ENCODE measurements at regions not wholly inside any gene's neighbourhood (a gene's known extent, or its start where the extent isn't known, plus 50 kb on each side); places are given as distances from the start of the nearest gene placed in this dataset.

GRCh38 chr10:21298701-21299100, 226.8 kb downstream of the SKIDA1 start:
- Histone ChIP-seq H3K4ac (ENCODE audit: low read depth in 1 of 2, low read length in 2 of 2) (no peak overlapping the region), H3K79me1 (replicated peaks; ENCODE audit: low read length, poor library complexity, severe bottlenecking) (no peaks in the 10 kb centered on the region), H4K8ac (ENCODE audit: low read length) (no peak overlapping the region), H3K36me3 (ENCODE audit: control insufficient read depth in 1 of 2, insufficient read depth in 2 of 2, low read depth in 1 of 2, low read length in 2 of 2) (no peaks in the 10 kb centered on the region), H2BK120ac (ENCODE audit: low read depth, low read length) (no peak overlapping the region), H3K18ac (ENCODE audit: low read depth in 1 of 2, low read length in 2 of 2) (no peak overlapping the region), H3K4me3 (ENCODE audit: insufficient read depth in 1 of 2, low read depth in 1 of 2, low read length in 2 of 2) (no peak overlapping the region), H3K9me3 (ENCODE audit: control insufficient read depth, low read length) (no peaks in the 10 kb centered on the region), H2BK12ac (ENCODE audit: low read length in 2 of 2) (no peak overlapping the region), H3K4me1 (ENCODE audit: control insufficient read depth, insufficient read depth, low read depth, low read length) (peaks cover 9% of the 10 kb centered on the region), H3K27me3 (ENCODE audit: control insufficient read depth in 1 of 2, insufficient read depth in 1 of 2, low read length in 2 of 2) (no peaks in the 10 kb centered on the region), H3K4me2 (ENCODE audit: low read length, poor library complexity, severe bottlenecking) (no peak overlapping the region), H3K14ac (ENCODE audit: low read length in 2 of 2) (no peak overlapping the region), H2BK15ac (ENCODE audit: low read depth, poor library complexity, severe bottlenecking) (no peak overlapping the region), H4K91ac (ENCODE audit: low read length) (no peak overlapping the region), H2AK5ac (ENCODE audit: low read length, severe bottlenecking) (no peak overlapping the region), H2AFZ (ENCODE audit: low read depth, low read length) (no peak overlapping the region), H2BK5ac (ENCODE audit: low read depth, low read length, poor library complexity, severe bottlenecking) (no peak overlapping the region), H3K27ac (ENCODE audit: low read length, poor library complexity, severe bottlenecking) (no peak overlapping the region), H3K9ac (ENCODE audit: low read length) (no peak overlapping the region), H3K23ac (ENCODE audit: low read length in 2 of 2) (no peak overlapping the region)
- WGBS: 80% methylated on average over 1 of the region's 2 CpGs
- no peak for DNase-seq

DNA sequence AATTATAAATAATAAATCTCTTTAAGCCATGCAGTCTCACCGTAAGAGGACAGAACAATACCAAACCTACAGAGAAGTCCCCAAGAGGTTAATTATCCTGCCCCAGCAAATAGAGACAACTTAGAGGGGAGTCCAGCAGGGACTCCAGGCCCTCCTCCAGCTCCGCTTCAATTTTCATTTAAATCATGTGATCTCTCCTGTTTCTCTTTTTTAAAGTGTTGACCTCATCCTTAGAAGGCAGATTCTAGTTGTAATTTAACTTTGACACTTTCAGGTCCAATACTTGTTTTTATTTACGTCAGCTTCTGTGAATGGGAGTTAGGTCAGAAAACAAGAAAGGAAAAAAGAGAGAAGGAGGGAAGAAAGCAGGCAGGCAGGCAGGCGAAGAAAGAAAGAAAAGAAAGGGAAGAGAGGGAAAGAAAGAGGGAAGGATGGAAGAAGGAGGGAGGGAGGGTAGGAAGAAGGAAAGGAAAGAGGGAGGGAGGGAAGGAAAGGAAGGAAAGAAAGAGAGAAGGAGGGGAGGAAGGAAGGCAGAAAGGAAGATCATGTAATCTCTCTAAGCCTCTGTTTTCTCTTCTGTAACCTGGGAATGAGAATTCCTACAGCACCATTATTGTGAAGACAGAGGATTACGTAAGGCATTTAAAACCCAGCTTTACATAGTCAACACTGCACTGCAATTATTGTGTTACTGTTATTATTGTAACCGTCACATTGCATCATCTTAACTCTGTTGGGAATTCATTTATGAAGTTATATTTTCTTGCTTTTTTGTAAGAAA, 227.7 kb downstream of the SKIDA1 start:
- Histone ChIP-seq H4K8ac (ENCODE audit: low read length) (no peak overlapping the region), H3K4me3 (ENCODE audit: insufficient read depth in 1 of 2, low read depth in 1 of 2, low read length in 2 of 2) (no peak overlapping the region), H3K36me3 (ENCODE audit: control insufficient read depth in 1 of 2, insufficient read depth in 2 of 2, low read depth in 1 of 2, low read length in 2 of 2) (no peaks in the 10 kb centered on the region), H3K9ac (ENCODE audit: low read length) (no peak overlapping the region), H2BK12ac (ENCODE audit: low read length in 2 of 2) (no peak overlapping the region), H3K4ac (ENCODE audit: low read depth in 1 of 2, low read length in 2 of 2) (no peak overlapping the region), H3K79me1 (replicated peaks; ENCODE audit: low read length, poor library complexity, severe bottlenecking) (no peaks in the 10 kb centered on the region), H3K27me3 (ENCODE audit: control insufficient read depth in 1 of 2, insufficient read depth in 1 of 2, low read length in 2 of 2) (no peaks in the 10 kb centered on the region), H2AFZ (ENCODE audit: low read depth, low read length) (no peak overlapping the region), H2BK5ac (ENCODE audit: low read depth, low read length, poor library complexity, severe bottlenecking) (no peak overlapping the region), H3K23ac (ENCODE audit: low read length in 2 of 2) (no peak overlapping the region), H3K4me1 (ENCODE audit: control insufficient read depth, insufficient read depth, low read depth, low read length) (peaks cover 10% of the 10 kb centered on the region), H3K18ac (ENCODE audit: low read depth in 1 of 2, low read length in 2 of 2) (no peak overlapping the region), H2BK120ac (ENCODE audit: low read depth, low read length) (no peak overlapping the region), H3K14ac (ENCODE audit: low read length in 2 of 2) (no peak overlapping the region), H3K4me2 (ENCODE audit: low read length, poor library complexity, severe bottlenecking) (no peak overlapping the region), H3K27ac (ENCODE audit: low read length, poor library complexity, severe bottlenecking) (no peak overlapping the region), H2AK5ac (ENCODE audit: low read length, severe bottlenecking) (no peak overlapping the region), H3K9me3 (ENCODE audit: control insufficient read depth, low read length) (no peaks in the 10 kb centered on the region), H4K91ac (ENCODE audit: low read length) (no peak overlapping the region), H2BK15ac (ENCODE audit: low read depth, poor library complexity, severe bottlenecking) (no peak overlapping the region)
- WGBS: 94% methylated on average over 4 of the region's 6 CpGs
- DNase-seq: no peak

GRCh38 chr10:21296575-21297355, 228.7 kb downstream of the SKIDA1 start:
- Histone ChIP-seq H2BK120ac (ENCODE audit: low read depth, low read length) (no peak overlapping the region), H3K27ac (ENCODE audit: low read length, poor library complexity, severe bottlenecking) (no peak overlapping the region), H3K14ac (ENCODE audit: low read length in 2 of 2) (no peak overlapping the region), H3K4me2 (ENCODE audit: low read length, poor library complexity, severe bottlenecking) (no peak overlapping the region), H3K9ac (ENCODE audit: low read length) (no peak overlapping the region), H3K18ac (ENCODE audit: low read depth in 1 of 2, low read length in 2 of 2) (no peak overlapping the region), H3K79me1 (replicated peaks; ENCODE audit: low read length, poor library complexity, severe bottlenecking) (no peaks in the 10 kb centered on the region), H2BK15ac (ENCODE audit: low read depth, poor library complexity, severe bottlenecking) (peak overlapping the region; percentile 74), H2BK12ac (ENCODE audit: low read length in 2 of 2) (no peak overlapping the region), H3K4me3 (ENCODE audit: insufficient read depth in 1 of 2, low read depth in 1 of 2, low read length in 2 of 2) (no peak overlapping the region), H3K27me3 (ENCODE audit: control insufficient read depth in 1 of 2, insufficient read depth in 1 of 2, low read length in 2 of 2) (no peaks in the 10 kb centered on the region), H2BK5ac (ENCODE audit: low read depth, low read length, poor library complexity, severe bottlenecking) (no peak overlapping the region), H3K36me3 (ENCODE audit: control insufficient read depth in 1 of 2, insufficient read depth in 2 of 2, low read depth in 1 of 2, low read length in 2 of 2) (no peaks in the 10 kb centered on the region), H2AFZ (ENCODE audit: low read depth, low read length) (no peak overlapping the region), H2AK5ac (ENCODE audit: low read length, severe bottlenecking) (peak overlapping the region; percentile 95), H3K4me1 (ENCODE audit: control insufficient read depth, insufficient read depth, low read depth, low read length) (peaks cover 10% of the 10 kb centered on the region), H4K91ac (ENCODE audit: low read length) (no peak overlapping the region), H3K9me3 (ENCODE audit: control insufficient read depth, low read length) (no peaks in the 10 kb centered on the region), H3K4ac (ENCODE audit: low read depth in 1 of 2, low read length in 2 of 2) (no peak overlapping the region), H4K8ac (ENCODE audit: low read length) (peak overlapping the region; percentile 38), H3K23ac (ENCODE audit: low read length in 2 of 2) (no peak overlapping the region)
- no peak for DNase-seq
- WGBS: 96% methylated on average over 12 of the region's 13 CpGs
